ENCODE measurements at regions not wholly inside any gene's neighbourhood (a gene's known extent, or its start where the extent isn't known, plus 50 kb on each side); places are given as distances from the start of the nearest gene placed in this dataset.

GRCh38 chr9:28583832-28584231 lies 1010.6 kb upstream of the C9orf72 start:
- no peaks in the 10 kb centered on the region for H3K4me1 ChIP-seq
- no peak overlapping the region for H3K4me3 ChIP-seq
- peaks cover 0 to 5% of the 10 kb centered on the region in 2 donors for H3K9me3 ChIP-seq
- H3K36me3 ChIP-seq = no peaks in the 10 kb centered on the region
- TF ChIP-seq, protein P1, sequence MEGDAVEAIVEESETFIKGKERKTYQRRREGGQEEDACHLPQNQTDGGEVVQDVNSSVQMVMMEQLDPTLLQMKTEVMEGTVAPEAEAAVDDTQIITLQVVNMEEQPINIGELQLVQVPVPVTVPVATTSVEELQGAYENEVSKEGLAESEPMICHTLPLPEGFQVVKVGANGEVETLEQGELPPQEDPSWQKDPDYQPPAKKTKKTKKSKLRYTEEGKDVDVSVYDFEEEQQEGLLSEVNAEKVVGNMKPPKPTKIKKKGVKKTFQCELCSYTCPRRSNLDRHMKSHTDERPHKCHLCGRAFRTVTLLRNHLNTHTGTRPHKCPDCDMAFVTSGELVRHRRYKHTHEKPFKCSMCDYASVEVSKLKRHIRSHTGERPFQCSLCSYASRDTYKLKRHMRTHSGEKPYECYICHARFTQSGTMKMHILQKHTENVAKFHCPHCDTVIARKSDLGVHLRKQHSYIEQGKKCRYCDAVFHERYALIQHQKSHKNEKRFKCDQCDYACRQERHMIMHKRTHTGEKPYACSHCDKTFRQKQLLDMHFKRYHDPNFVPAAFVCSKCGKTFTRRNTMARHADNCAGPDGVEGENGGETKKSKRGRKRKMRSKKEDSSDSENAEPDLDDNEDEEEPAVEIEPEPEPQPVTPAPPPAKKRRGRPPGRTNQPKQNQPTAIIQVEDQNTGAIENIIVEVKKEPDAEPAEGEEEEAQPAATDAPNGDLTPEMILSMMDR (IDR thresholded peaks at IDR 0.05) = no peak
- DNase-seq (ENCODE audit: low spot score in 2 of 2) = no peak
- no peaks in the 10 kb centered on the region for H3K27me3 ChIP-seq
- intact Hi-C loops (cut with DNase I) = no loop called here
- no peak overlapping the region for H3K27ac ChIP-seq

- H3K9me3 ChIP-seq = peaks cover 0 to 5% of the 10 kb centered on the region in 2 donors
- intact Hi-C loops (cut with DNase I) = no loop called here
Measured at GRCh38 chr9:28584542-28584941, 1011.3 kb upstream of the C9orf72 start.

DNA sequence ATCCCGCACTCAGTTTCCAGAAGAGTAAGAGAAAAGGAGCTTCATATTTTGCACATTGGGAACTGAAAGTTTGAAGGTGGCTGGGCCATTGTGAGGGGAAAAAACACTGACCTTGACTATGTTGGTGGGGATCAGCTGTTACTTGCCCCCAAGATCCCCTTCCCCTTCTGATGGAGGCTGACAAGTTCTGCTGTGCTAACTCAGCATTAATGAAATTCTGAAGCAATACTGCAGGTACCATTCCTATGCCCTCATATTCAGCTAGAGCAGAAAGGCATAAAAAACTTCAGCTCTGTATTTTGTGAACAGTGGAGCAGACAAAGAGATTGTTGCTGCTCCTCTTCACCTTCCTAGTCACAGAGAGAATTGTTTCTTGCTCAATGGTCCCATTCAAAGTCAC lies 1013.8 kb upstream of the C9orf72 start:
- Histone ChIP-seq H3K27ac (no peak overlapping the region), H3K36me3 (no peaks in the 10 kb centered on the region), H3K9me3 (peaks cover 0 to 5% of the 10 kb centered on the region in 2 donors), H3K4me1 (no peaks in the 10 kb centered on the region), H3K27me3 (no peaks in the 10 kb centered on the region), H3K4me3 (no peak overlapping the region)
- intact Hi-C loops (cut with DNase I) = no loop called here
- TF ChIP-seq, protein P1 (IDR thresholded peaks at IDR 0.05) = no peak
- no peak for DNase-seq (ENCODE audit: low spot score in 2 of 2)

More at GRCh38 chr9:28584542-28584941, 1011.3 kb upstream of the C9orf72 start:
- Histone ChIP-seq H3K36me3 (no peaks in the 10 kb centered on the region), H3K4me3 (no peak overlapping the region), H3K4me1 (no peaks in the 10 kb centered on the region), H3K27ac (no peak overlapping the region), H3K27me3 (no peaks in the 10 kb centered on the region)
- no peak for DNase-seq (ENCODE audit: low spot score in 2 of 2)
- TF ChIP-seq, protein P1 (IDR thresholded peaks at IDR 0.05) = no peak

- Histone ChIP-seq H3K27me3 (no peaks in the 10 kb centered on the region), H3K9me3 (no peaks in the 10 kb centered on the region), H3K4me1 (no peaks in the 10 kb centered on the region), H3K36me3 (no peaks in the 10 kb centered on the region), H3K4me3 (no peak overlapping the region), H3K27ac (no peak overlapping the region)
- no peak for DNase-seq (ENCODE audit: low spot score in 2 of 2)
- intact Hi-C loops (cut with DNase I) = no loop called here
- TF ChIP-seq, protein P1 (IDR thresholded peaks at IDR 0.05) = no peak
Measured at GRCh38 chr9:28598408-28598807, 1025.1 kb upstream of the C9orf72 start.

DNA sequence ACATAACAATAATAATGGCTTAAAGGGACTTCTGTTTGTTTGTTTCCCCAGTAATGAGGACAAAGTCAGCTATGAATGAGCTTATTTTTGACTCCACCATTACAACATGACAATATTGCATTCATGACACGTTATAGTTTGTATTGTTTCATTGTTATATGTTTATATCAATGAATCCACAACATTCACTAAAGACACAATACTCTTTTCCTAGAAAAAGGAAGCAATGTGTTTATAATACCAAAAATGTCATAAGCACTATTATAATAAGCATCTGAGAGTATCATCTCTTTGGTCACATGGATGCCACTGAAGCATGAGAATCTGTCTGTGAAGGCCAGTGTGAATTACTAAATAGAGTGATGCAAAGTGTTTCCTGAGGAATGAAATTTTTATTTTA lies 1026.9 kb upstream of the C9orf72 start:
- TF ChIP-seq, protein P1 (IDR thresholded peaks at IDR 0.05) = no peak
- DNase-seq (ENCODE audit: low spot score in 2 of 2) = no peak
- intact Hi-C loops (cut with DNase I) = no loop called here
- H3K4me3 ChIP-seq = no peak overlapping the region
- H3K27me3 ChIP-seq = no peaks in the 10 kb centered on the region
- H3K36me3 ChIP-seq = no peaks in the 10 kb centered on the region
- H3K9me3 ChIP-seq = no peaks in the 10 kb centered on the region
- no peaks in the 10 kb centered on the region for H3K4me1 ChIP-seq
- no peak overlapping the region for H3K27ac ChIP-seq

DNA sequence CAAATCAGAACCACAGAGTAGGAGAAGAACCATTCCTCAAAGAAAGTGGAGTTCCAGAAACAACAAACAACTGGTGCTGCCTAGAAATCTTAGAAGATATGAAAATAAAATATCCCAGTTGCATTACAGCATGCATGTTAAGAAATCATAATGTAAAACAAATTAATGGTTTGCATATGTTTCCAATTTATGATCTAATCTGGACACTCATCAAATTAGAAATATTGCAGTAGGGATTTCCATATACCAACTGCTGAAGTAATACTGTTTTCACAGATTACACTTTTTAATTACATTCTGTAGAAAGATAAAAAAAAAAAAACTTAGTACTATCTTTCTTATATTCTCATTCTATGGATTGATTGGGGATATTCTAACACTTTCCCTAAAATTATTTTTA lies 1034.6 kb upstream of the C9orf72 start:
- Histone ChIP-seq H3K9me3 (no peaks in the 10 kb centered on the region), H3K27me3 (no peaks in the 10 kb centered on the region), H3K4me3 (no peak overlapping the region), H3K4me1 (no peaks in the 10 kb centered on the region), H3K27ac (no peak overlapping the region), H3K36me3 (no peaks in the 10 kb centered on the region)
- DNase-seq (ENCODE audit: low spot score in 2 of 2) = no peak
- TF ChIP-seq, protein P1 (IDR thresholded peaks at IDR 0.05) = no peak
- intact Hi-C loops (cut with DNase I) = no loop called here

All from ascending aorta (tissue), 2 donors.